ENCODE measurements at regions not wholly inside any gene's neighbourhood (a gene's known extent, or its start where the extent isn't known, plus 50 kb on each side); places are given as distances from the start of the nearest gene placed in this dataset.

GRCh38 chr3:189027626-189028155 is 144.1 kb upstream of the TPRG1 start:
- TF ChIP-seq ZSCAN20 (CRISPR knock-in tag; IDR thresholded peaks at IDR 0.05) (no peak), PBX3 (IDR thresholded peaks at IDR 0.05) (no peak)

Measured in A549 (cell line).